ENCODE measurements at regions not wholly inside any gene's neighbourhood (a gene's known extent, or its start where the extent isn't known, plus 50 kb on each side); places are given as distances from the start of the nearest gene placed in this dataset.

GRCh38 chr6:14235653-14236356 is 118.2 kb downstream of the CD83 start:
- TF ChIP-seq SIN3A (IDR thresholded peaks at IDR 0.05; ENCODE audit: borderline replicate concordance, insufficient read depth, low read length) (no peak), FOXP2 (optimal IDR thresholded peaks at IDR 0.05; ENCODE audit: borderline replicate concordance, extremely low read depth, extremely low read length, insufficient read depth) (no peak), TAF1 (IDR thresholded peaks at IDR 0.05; ENCODE audit: borderline replicate concordance, insufficient read depth, low read length) (no peak), POLR2AphosphoS5 (IDR thresholded peaks at IDR 0.05; ENCODE audit: low read depth, low read length) (no peak), REST (IDR thresholded peaks at IDR 0.05; ENCODE audit: insufficient read depth in 1 of 2, low read depth in 2 of 2, low read length in 2 of 2) (no peak)

GRCh38 chr6:14239097-14239496 is 121.5 kb downstream of the CD83 start:
- TF ChIP-seq FOXP2 (optimal IDR thresholded peaks at IDR 0.05; ENCODE audit: borderline replicate concordance, extremely low read depth, extremely low read length, insufficient read depth) (no peak), SIN3A (IDR thresholded peaks at IDR 0.05; ENCODE audit: borderline replicate concordance, insufficient read depth, low read length) (no peak), REST (IDR thresholded peaks at IDR 0.05; ENCODE audit: insufficient read depth in 1 of 2, low read depth in 2 of 2, low read length in 2 of 2) (no peak), POLR2AphosphoS5 (IDR thresholded peaks at IDR 0.05; ENCODE audit: low read depth, low read length) (no peak), TAF1 (IDR thresholded peaks at IDR 0.05; ENCODE audit: borderline replicate concordance, insufficient read depth, low read length) (no peak)

- no peak for TF ChIP-seq POLR2AphosphoS5 (IDR thresholded peaks at IDR 0.05; ENCODE audit: low read depth, low read length)
- no peak for TF ChIP-seq FOXP2 (optimal IDR thresholded peaks at IDR 0.05; ENCODE audit: borderline replicate concordance, extremely low read depth, extremely low read length, insufficient read depth)
- TF ChIP-seq REST (IDR thresholded peaks at IDR 0.05; ENCODE audit: insufficient read depth in 1 of 2, low read depth in 2 of 2, low read length in 2 of 2) = no peak
- no peak for TF ChIP-seq SIN3A (IDR thresholded peaks at IDR 0.05; ENCODE audit: borderline replicate concordance, insufficient read depth, low read length)
- no peak for TF ChIP-seq TAF1 (IDR thresholded peaks at IDR 0.05; ENCODE audit: borderline replicate concordance, insufficient read depth, low read length)
Measured at GRCh38 chr6:14240411-14241166, 123.0 kb downstream of the CD83 start.

GRCh38 chr6:14241255-14242070 is 123.9 kb downstream of the CD83 start:
- no peak for TF ChIP-seq POLR2AphosphoS5 (IDR thresholded peaks at IDR 0.05; ENCODE audit: low read depth, low read length)
- TF ChIP-seq FOXP2 (optimal IDR thresholded peaks at IDR 0.05; ENCODE audit: borderline replicate concordance, extremely low read depth, extremely low read length, insufficient read depth) = no peak
- no peak for TF ChIP-seq TAF1 (IDR thresholded peaks at IDR 0.05; ENCODE audit: borderline replicate concordance, insufficient read depth, low read length)
- TF ChIP-seq REST (IDR thresholded peaks at IDR 0.05; ENCODE audit: insufficient read depth in 1 of 2, low read depth in 2 of 2, low read length in 2 of 2) = no peak
- no peak for TF ChIP-seq SIN3A (IDR thresholded peaks at IDR 0.05; ENCODE audit: borderline replicate concordance, insufficient read depth, low read length)
